HEK293 (cell line): ENCODE measurements at regions not wholly inside any gene's neighbourhood (a gene's known extent, or its start where the extent isn't known, plus 50 kb on each side); places are given as distances from the start of the nearest gene placed in this dataset.

ENCODE experiments used
- CTCF ChIA-PET: fragments of 350-600 bp; formaldehyde crosslinking; extraction: SDS; loops from one replicate; lab custom pipeline; 2021; ENCODE audit warnings: antibody characterized with exemption; lab: Yijun Ruan, JAX
- POLR2A ChIA-PET: fragments of 300-600 bp; formaldehyde crosslinking; extraction: SDS; loops from one replicate; lab custom pipeline; 2020; ENCODE audit warnings: antibody characterized with exemption, inconsistent platforms; lab: Yijun Ruan, JAX
- H3K27ac ChIP-seq: fragments of 200-500 bp; sonication (Bioruptor generic); 2 replicates; pipeline ENCODE4 v1.5.1; 2014; ENCODE audit warnings: low read depth, low read length, control low read depth, inconsistent platforms; ENCODE audit errors: extremely low read depth
- H3K36me3 ChIP-seq, 2 experiments: fragments of 200-500 bp in 1 of 2; sonication (Bioruptor generic) in 1 of 2; 1 replicate in 1 of 2; 2 replicates in 1 of 2; pipeline ENCODE4 v1.5.1; 2014 to 2017; ENCODE audit warnings: inconsistent platforms in 2 of 2, low read length in 2 of 2; ENCODE audit not compliant: control insufficient read depth in 2 of 2, insufficient read depth in 1 of 2
- H3K4me1 ChIP-seq: fragments of 200-500 bp; sonication (Bioruptor generic); 2 replicates; pipeline ENCODE4 v1.5.1; 2014; ENCODE audit warnings: mild to moderate bottlenecking, low read length, inconsistent platforms; ENCODE audit not compliant: control insufficient read depth, insufficient read depth
- H3K4me3 ChIP-seq: 2 replicates; pipeline ENCODE4 v1.5.1; 2011; ENCODE audit warnings: low read depth, mild to moderate bottlenecking, control low read depth, low read length, moderate library complexity
- H3K9me3 ChIP-seq: fragments of 200-500 bp; sonication (Bioruptor generic); 2 replicates; pipeline ENCODE4 v1.5.1; 2014; ENCODE audit warnings: low read depth, low read length, inconsistent platforms; ENCODE audit not compliant: control insufficient read depth, insufficient read depth
- AEBP2 ChIP-seq: fragments of 450-650 bp; formaldehyde crosslinking; IDR thresholded peaks from 2 replicates; pipeline ENCODE4 v1.5.1; 2016; ENCODE audit warnings: missing biosample characterization, missing genetic modification characterization, borderline replicate concordance
- BCL11A ChIP-seq: fragments of 450-650 bp; formaldehyde crosslinking; IDR thresholded peaks from 2 replicates; pipeline ENCODE4 v1.5.1; 2016; ENCODE audit warnings: low read depth, missing biosample characterization, missing genetic modification characterization
- OSR2 ChIP-seq: fragments of 450-650 bp; formaldehyde crosslinking; IDR thresholded peaks from 2 replicates; pipeline ENCODE4 v1.5.1; 2016; ENCODE audit warnings: missing biosample characterization, missing genetic modification characterization
- REPIN1 ChIP-seq: fragments of 450-650 bp; formaldehyde crosslinking; IDR thresholded peaks from 2 replicates; pipeline ENCODE4 v1.5.1; 2017; ENCODE audit warnings: missing biosample characterization, missing genetic modification characterization, low read depth
- SETDB1 ChIP-seq: IDR thresholded peaks from one replicate; pipeline ENCODE4 v1.6.1; 2017; ENCODE audit warnings: mild to moderate bottlenecking, low read length, moderate library complexity, mixed read lengths; ENCODE audit not compliant: insufficient read length
- TCF7L2 ChIP-seq: IDR thresholded peaks from 2 replicates; pipeline ENCODE4 v1.6.1; 2011; ENCODE audit warnings: low read depth, mild to moderate bottlenecking, inconsistent platforms, low read length, moderate library complexity, borderline replicate concordance
- ZBTB48 ChIP-seq: fragments of 450-650 bp; formaldehyde crosslinking; IDR thresholded peaks from 2 replicates; pipeline ENCODE4 v1.5.1; 2016; ENCODE audit warnings: missing biosample characterization, missing genetic modification characterization
- ZFP41 ChIP-seq: fragments of 450-650 bp; formaldehyde crosslinking; IDR thresholded peaks from 2 replicates; pipeline ENCODE4 v1.5.1; 2016; ENCODE audit warnings: missing biosample characterization, missing genetic modification characterization, borderline replicate concordance
- ZNF2 ChIP-seq: fragments of 450-650 bp; formaldehyde crosslinking; IDR thresholded peaks from 2 replicates; pipeline ENCODE4 v1.5.1; 2016; ENCODE audit warnings: missing biosample characterization, missing genetic modification characterization
- ZNF23 ChIP-seq: fragments of 450-650 bp; formaldehyde crosslinking; IDR thresholded peaks from 2 replicates; pipeline ENCODE4 v1.5.1; 2016; ENCODE audit warnings: missing biosample characterization, missing genetic modification characterization, borderline replicate concordance
- ZNF513 ChIP-seq: fragments of 450-650 bp; IDR thresholded peaks from 2 replicates; pipeline ENCODE4 v1.5.1; 2018; ENCODE audit warnings: missing biosample characterization, missing genetic modification characterization
- ZNF549 ChIP-seq: fragments of 450-650 bp; IDR thresholded peaks from 2 replicates; pipeline ENCODE4 v1.5.1; 2018; ENCODE audit warnings: missing biosample characterization, missing genetic modification characterization, mild to moderate bottlenecking, inconsistent platforms, moderate library complexity
- ZNF580 ChIP-seq: fragments of 450-650 bp; formaldehyde crosslinking; IDR thresholded peaks from 2 replicates; pipeline ENCODE4 v1.5.1; 2016; ENCODE audit warnings: missing biosample characterization, missing genetic modification characterization
- ZNF585B ChIP-seq: fragments of 450-650 bp; formaldehyde crosslinking; IDR thresholded peaks from 2 replicates; pipeline ENCODE4 v1.5.1; 2016; ENCODE audit warnings: missing biosample characterization, missing genetic modification characterization
- ZNF670 ChIP-seq: fragments of 450-650 bp; formaldehyde crosslinking; IDR thresholded peaks from 2 replicates; pipeline ENCODE4 v1.5.1; 2016; ENCODE audit warnings: missing biosample characterization, missing genetic modification characterization, low read depth
- ZNF791 ChIP-seq: fragments of 450-650 bp; formaldehyde crosslinking; IDR thresholded peaks from 2 replicates; pipeline ENCODE4 v1.5.1; 2016; ENCODE audit warnings: missing biosample characterization, missing genetic modification characterization
- ZNF830 ChIP-seq: fragments of 450-650 bp; IDR thresholded peaks from 2 replicates; pipeline ENCODE4 v1.5.0; 2018; ENCODE audit warnings: missing biosample characterization, missing genetic modification characterization, low read depth, mild to moderate bottlenecking, moderate library complexity
- ZNF837 ChIP-seq: fragments of 450-650 bp; formaldehyde crosslinking; IDR thresholded peaks from 2 replicates; pipeline ENCODE4 v1.5.1; 2016; ENCODE audit warnings: missing biosample characterization, missing genetic modification characterization

GRCh38 chr2:56969513-56969912 is 785.7 kb downstream of the CCDC85A start:
- Histone ChIP-seq H3K36me3 (no peaks in the 10 kb centered on the region), H3K4me3 (no peak overlapping the region), H3K27ac (no peak overlapping the region), H3K9me3 (no peaks in the 10 kb centered on the region), H3K4me1 (no peaks in the 10 kb centered on the region)
- ChIA-PET CTCF (no interaction called here), POLR2A (no interaction called here)
- no peak for TF ChIP-seq AEBP2
- no peak for TF ChIP-seq ZBTB48 (tag by site-specific recombination)
- no peak for TF ChIP-seq REPIN1 (tag by site-specific recombination)

GRCh38 chr2:56971383-56971974 is 787.7 kb downstream of the CCDC85A start:
- ChIA-PET CTCF (no interaction called here), POLR2A (no interaction called here)
- Histone ChIP-seq H3K4me3 (no peak overlapping the region), H3K27ac (no peak overlapping the region), H3K36me3 (no peaks in the 10 kb centered on the region), H3K9me3 (no peaks in the 10 kb centered on the region), H3K4me1 (no peaks in the 10 kb centered on the region)
- no peak for TF ChIP-seq ZNF585B

GRCh38 chr2:56981554-56981953 is 797.8 kb downstream of the CCDC85A start:
- H3K36me3 ChIP-seq, result no peaks in the 10 kb centered on the region
- ChIA-PET CTCF (no interaction called here), POLR2A (no interaction called here)
- no peaks in the 10 kb centered on the region for H3K4me1 ChIP-seq
- no peak overlapping the region for H3K4me3 ChIP-seq
- H3K9me3 ChIP-seq, result no peaks in the 10 kb centered on the region
- TF ChIP-seq ZNF791 (no peak), SETDB1 (no peak), ZNF837 (tag by site-specific recombination) (no peak), BCL11A (tag by site-specific recombination) (no peak), ZNF830 (tag by site-specific recombination) (no peak), OSR2 (tag by site-specific recombination) (no peak), ZFP41 (tag by site-specific recombination) (no peak), TCF7L2 (no peak)
- no peak overlapping the region for H3K27ac ChIP-seq

GRCh38 chr2:56985609-56986008 is 801.8 kb downstream of the CCDC85A start:
- H3K27ac ChIP-seq, result no peak overlapping the region
- no peaks in the 10 kb centered on the region for H3K9me3 ChIP-seq
- H3K36me3 ChIP-seq, result no peaks in the 10 kb centered on the region
- POLR2A ChIA-PET, result no interaction called here
- TF ChIP-seq ZNF513 (no peak), TCF7L2 (no peak), ZNF580 (tag by site-specific recombination) (no peak), ZNF2 (tag by site-specific recombination) (no peak), ZNF549 (tag by site-specific recombination) (no peak), OSR2 (tag by site-specific recombination) (no peak), ZNF670 (no peak), ZNF23 (tag by site-specific recombination) (no peak)
- TF ChIP-seq, all 188 proteins: peak for 0
- CTCF ChIA-PET, result no interaction called here
- Histone ChIP-seq H3K4me3 (no peak overlapping the region), H3K4me1 (no peaks in the 10 kb centered on the region)
